Neuronal stem cell (in vitro differentiated cells): ENCODE measurements at regions not wholly inside any gene's neighbourhood (a gene's known extent, or its start where the extent isn't known, plus 50 kb on each side); places are given as distances from the start of the nearest gene placed in this dataset.

Source experiments
- DNase-seq: peaks from one replicate; pipeline ENCODE4 v3.0.0-alpha.2; 2013; ENCODE audit warnings: low spot score
- H2AFZ ChIP-seq: one replicate; pipeline ENCODE4 v1.6.1; 2013; ENCODE audit warnings: mild to moderate bottlenecking, low read length, inconsistent platforms
- H2AK5ac ChIP-seq: 2 replicates; pipeline ENCODE4 v1.6.1; 2013; ENCODE audit warnings: low read depth, mild to moderate bottlenecking, inconsistent platforms, low read length, moderate library complexity, mixed read lengths
- H2BK120ac ChIP-seq: 2 replicates; pipeline ENCODE4 v1.6.1; 2013; ENCODE audit warnings: low read depth, mild to moderate bottlenecking, inconsistent platforms, low read length, moderate library complexity, mixed read lengths
- H2BK12ac ChIP-seq: one replicate; pipeline ENCODE4 v1.6.1; 2013; ENCODE audit warnings: low read length, inconsistent platforms
- H2BK15ac ChIP-seq: 2 replicates; pipeline ENCODE4 v1.6.1; 2013; ENCODE audit warnings: mild to moderate bottlenecking, low read length, inconsistent platforms, mixed read lengths
- H2BK5ac ChIP-seq: one replicate; pipeline ENCODE4 v1.6.1; 2013; ENCODE audit warnings: inconsistent platforms, mild to moderate bottlenecking, low read length, moderate library complexity
- H3K14ac ChIP-seq: one replicate; pipeline ENCODE4 v1.6.1; 2013; ENCODE audit warnings: low read length, inconsistent platforms
- H3K18ac ChIP-seq: 2 replicates; pipeline ENCODE4 v1.6.1; 2013; ENCODE audit warnings: low read length, inconsistent platforms
- H3K23ac ChIP-seq: 2 replicates; pipeline ENCODE4 v1.6.1; 2013; ENCODE audit warnings: low read depth, mild to moderate bottlenecking, mixed read lengths, low read length, inconsistent platforms; ENCODE audit not compliant: poor library complexity
- H3K27ac ChIP-seq: replicated peaks from 3 replicates; pipeline ENCODE4 v1.5.1; 2013; ENCODE audit warnings: low read length, inconsistent platforms
- H3K27me3 ChIP-seq, 3 experiments: 2 replicates each; pipeline ENCODE4 v1.6.1; 2013; ENCODE audit warnings: low read length in 3 of 3, mild to moderate bottlenecking in 2 of 3, inconsistent platforms in 1 of 3, low read depth in 1 of 3, mixed read lengths in 1 of 3, moderate library complexity in 1 of 3; ENCODE audit not compliant: control insufficient read depth in 3 of 3, insufficient read depth in 3 of 3
- H3K36me3 ChIP-seq, 2 donors: replicated peaks in 1 of 2; 2 replicates each; pipeline ENCODE4 v1.6.1; 2013; ENCODE audit warnings: low read length in 2 of 2; ENCODE audit not compliant: control insufficient read depth in 2 of 2, insufficient read depth in 2 of 2
- H3K4ac ChIP-seq: 2 replicates; pipeline ENCODE4 v1.6.1; 2013; ENCODE audit warnings: inconsistent platforms, mild to moderate bottlenecking, low read length, moderate library complexity
- H3K4me1 ChIP-seq, 2 donors: 1 replicate in 1 of 2; 2 replicates in 1 of 2; pipeline ENCODE4 v1.6.1; 2013; ENCODE audit warnings: low read length in 2 of 2, low read depth in 1 of 2; ENCODE audit not compliant: control insufficient read depth in 2 of 2, insufficient read depth in 1 of 2
- H3K4me2 ChIP-seq: one replicate; pipeline ENCODE4 v1.6.1; 2013; ENCODE audit warnings: mild to moderate bottlenecking, low read length, inconsistent platforms; ENCODE audit not compliant: insufficient read depth, poor library complexity, severe bottlenecking
- H3K4me3 ChIP-seq, 2 donors: 2 replicates each; pipeline ENCODE4 v1.5.1; 2013; ENCODE audit warnings: low read length in 2 of 2, mild to moderate bottlenecking in 2 of 2, inconsistent platforms in 1 of 2, moderate library complexity in 1 of 2
- H3K79me1 ChIP-seq: one replicate; pipeline ENCODE4 v1.6.1; 2013; ENCODE audit warnings: low read depth, mild to moderate bottlenecking, inconsistent platforms, low read length, moderate library complexity
- H3K9ac ChIP-seq: one replicate; pipeline ENCODE4 v1.6.1; 2013; ENCODE audit warnings: mild to moderate bottlenecking, low read depth, low read length, inconsistent platforms; ENCODE audit not compliant: poor library complexity
- H3K9me3 ChIP-seq, 2 donors: replicated peaks in 1 of 2; 2 replicates each; pipeline versions ENCODE3 to v1.6.1; 2013; ENCODE audit warnings: low read length in 2 of 2, mild to moderate bottlenecking in 2 of 2, inconsistent platforms in 1 of 2, low read depth in 1 of 2, mixed read lengths in 1 of 2, moderate library complexity in 1 of 2; ENCODE audit not compliant: control insufficient read depth in 2 of 2, insufficient read depth in 1 of 2
- H4K8ac ChIP-seq: one replicate; pipeline ENCODE4 v1.6.1; 2013; ENCODE audit warnings: low read depth, mild to moderate bottlenecking, inconsistent platforms, low read length, moderate library complexity
- H4K91ac ChIP-seq: one replicate; pipeline ENCODE4 v1.6.1; 2013; ENCODE audit warnings: low read length, low read depth, mild to moderate bottlenecking, inconsistent platforms; ENCODE audit not compliant: poor library complexity
- WGBS, 2 donors: extraction: QIAGEN DNeasy Blood & Tissue Kit; methylation state at CpG; one replicate each; pipeline ENCODE4 v1.1.7; 2013; ENCODE audit warnings: missing lambda C conversion rate in 2 of 2, mixed read lengths in 1 of 2; ENCODE audit not compliant: insufficient read length in 2 of 2, insufficient replicate concordance in 1 of 2; ENCODE audit errors: extremely low coverage in 2 of 2; 5-methylcytosine and 5-hydroxymethylcytosine counted together

DNA sequence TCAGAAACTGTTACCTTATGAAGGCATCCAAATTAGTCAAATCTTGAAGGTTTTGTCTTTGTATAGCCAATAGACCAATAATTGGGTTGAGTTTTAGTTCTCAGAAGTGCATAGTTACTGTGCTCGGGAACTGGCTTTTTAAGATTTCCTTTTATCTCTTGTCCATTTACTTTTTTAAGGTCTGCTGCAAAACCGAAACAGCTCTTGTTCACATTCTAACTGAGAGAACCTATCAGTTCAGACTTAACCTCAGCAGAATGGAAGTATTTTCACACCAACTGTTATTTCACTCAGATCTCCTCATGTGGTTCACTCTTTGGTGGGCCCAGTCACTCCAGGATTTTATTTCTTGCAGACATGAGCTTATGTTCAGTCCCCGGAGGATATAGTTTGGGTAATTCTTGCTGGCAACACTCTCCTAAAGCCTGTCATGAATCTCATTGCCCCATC, 55.5 kb downstream of the TPBG start:
- no peak overlapping the region for H2AFZ ChIP-seq
- no peak for DNase-seq

DNA sequence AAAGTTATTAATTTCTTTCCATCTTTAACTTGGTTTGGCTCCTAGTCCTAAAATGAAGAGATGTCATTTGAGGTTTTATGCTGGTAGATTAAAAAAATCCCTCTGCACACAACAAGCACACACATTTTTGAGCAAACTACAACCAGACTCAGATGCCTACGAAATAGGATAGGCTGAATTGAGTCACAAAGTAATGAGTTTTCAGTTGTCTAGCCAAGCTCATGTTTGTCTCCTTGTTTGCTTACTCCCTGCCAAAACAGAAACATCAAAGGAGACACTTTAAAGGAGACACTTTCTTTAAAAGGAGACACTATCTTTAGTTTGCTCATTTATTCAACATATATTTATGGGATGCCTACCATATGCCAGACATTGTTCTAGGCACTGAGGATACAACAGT, 56.2 kb downstream of the TPBG start:
- Histone ChIP-seq H3K27me3 (no peaks in the 10 kb centered on the region), H2BK120ac (no peak overlapping the region), H4K91ac (no peak overlapping the region), H3K9me3 (no peaks in the 10 kb centered on the region), H3K4me2 (no peak overlapping the region), H2BK15ac (no peak overlapping the region), H3K36me3 (no peaks in the 10 kb centered on the region), H3K4ac (no peak overlapping the region), H3K14ac (no peak overlapping the region), H2BK5ac (no peak overlapping the region), H3K79me1 (no peaks in the 10 kb centered on the region), H3K18ac (no peak overlapping the region), H2AK5ac (no peak overlapping the region), H3K4me3 (no peak overlapping the region), H2BK12ac (no peak overlapping the region), H3K27ac (no peak overlapping the region), H3K23ac (no peak overlapping the region), H3K4me1 (peaks cover under 1% of the 10 kb centered on the region in 2 donors), H4K8ac (no peak overlapping the region), H3K9ac (no peak overlapping the region), H2AFZ (no peak overlapping the region)
- WGBS, 2 donors: no CpG with 5 or more reads among the region's 1 CpG
- no peak for DNase-seq

More for the DNA sequence above, 55.5 kb downstream of the TPBG start:
- Histone ChIP-seq H2AK5ac (no peak overlapping the region), H3K23ac (no peak overlapping the region), H3K4me2 (no peak overlapping the region), H3K4me3 (no peak overlapping the region), H3K36me3 (no peaks in the 10 kb centered on the region), H2BK15ac (no peak overlapping the region), H3K4me1 (no peaks in the 10 kb centered on the region), H2BK12ac (no peak overlapping the region), H3K9me3 (no peaks in the 10 kb centered on the region), H4K91ac (no peak overlapping the region), H3K14ac (no peak overlapping the region), H3K27me3 (no peaks in the 10 kb centered on the region), H2BK120ac (no peak overlapping the region), H3K27ac (no peak overlapping the region), H4K8ac (no peak overlapping the region), H2BK5ac (no peak overlapping the region), H3K79me1 (no peaks in the 10 kb centered on the region), H3K4ac (no peak overlapping the region), H3K9ac (no peak overlapping the region), H3K18ac (no peak overlapping the region)
- no CpG with 5 or more reads among the region's 3 CpGs for WGBS, 2 donors

DNA sequence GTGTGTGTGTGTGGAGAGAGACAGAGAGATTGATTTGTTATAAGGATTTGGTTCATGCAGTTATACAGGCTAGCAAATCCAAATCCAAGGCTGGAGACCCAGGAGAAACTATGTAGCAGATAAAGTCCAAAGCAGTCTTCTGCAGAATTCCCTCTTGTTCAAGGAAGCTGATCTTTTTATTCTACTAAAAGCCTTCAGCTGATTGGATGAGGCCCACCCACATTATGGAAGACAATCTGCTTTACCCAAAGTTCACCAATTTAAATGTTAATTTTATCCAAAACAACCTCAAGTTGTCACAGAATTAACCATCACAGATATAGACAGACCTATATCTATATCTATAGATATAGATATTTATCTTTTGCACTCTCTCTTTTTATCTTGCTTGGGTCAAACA, 67.0 kb downstream of the TPBG start:
- H2BK12ac ChIP-seq: no peak overlapping the region
- H2AFZ ChIP-seq: no peak overlapping the region
- H3K4me3 ChIP-seq: no peak overlapping the region
- H3K4ac ChIP-seq: no peak overlapping the region
- no peaks in the 10 kb centered on the region for H3K79me1 ChIP-seq
- H2BK5ac ChIP-seq: no peak overlapping the region
- no peaks in the 10 kb centered on the region for H3K9me3 ChIP-seq
- no peak overlapping the region for H3K27ac ChIP-seq
- H3K9ac ChIP-seq: no peak overlapping the region
- H3K4me2 ChIP-seq: no peak overlapping the region
- no peak overlapping the region for H3K18ac ChIP-seq
- H3K27me3 ChIP-seq: no peaks in the 10 kb centered on the region
- no peak overlapping the region for H4K8ac ChIP-seq
- H3K4me1 ChIP-seq: no peaks in the 10 kb centered on the region
- H3K14ac ChIP-seq: no peak overlapping the region
- DNase-seq: no peak
- H2BK120ac ChIP-seq: no peak overlapping the region
- H2AK5ac ChIP-seq: no peak overlapping the region
- H3K36me3 ChIP-seq: no peaks in the 10 kb centered on the region
- no peak overlapping the region for H2BK15ac ChIP-seq
- H4K91ac ChIP-seq: no peak overlapping the region
- no peak overlapping the region for H3K23ac ChIP-seq

DNA sequence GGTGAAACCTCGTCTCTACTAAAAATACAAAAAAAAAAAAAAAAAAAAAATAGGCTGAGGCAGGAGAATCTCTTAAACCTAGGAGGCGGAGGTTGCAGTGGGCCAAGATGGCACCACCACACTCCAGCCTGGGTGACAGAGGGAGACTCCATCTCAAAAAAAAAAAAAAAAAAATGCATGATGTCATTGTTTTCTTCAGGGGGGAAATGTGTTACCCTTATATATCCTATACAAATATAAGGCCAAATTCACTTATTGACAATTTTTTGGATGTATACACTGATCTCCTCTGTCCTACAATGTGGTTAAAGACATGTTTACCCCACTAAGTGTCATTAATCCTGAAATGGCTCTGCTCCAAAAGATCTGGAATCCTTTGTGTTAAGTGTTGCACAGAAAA, 73.1 kb downstream of the TPBG start:
- Histone ChIP-seq H2AK5ac (no peak overlapping the region), H4K91ac (no peak overlapping the region), H3K23ac (no peak overlapping the region), H3K9me3 (no peaks in the 10 kb centered on the region), H3K4me3 (no peak overlapping the region), H3K4me1 (no peaks in the 10 kb centered on the region), H2BK5ac (no peak overlapping the region), H3K9ac (no peak overlapping the region), H2AFZ (no peak overlapping the region), H3K36me3 (no peaks in the 10 kb centered on the region), H2BK120ac (no peak overlapping the region), H2BK15ac (no peak overlapping the region), H3K14ac (no peak overlapping the region), H3K27ac (no peak overlapping the region), H3K4me2 (no peak overlapping the region), H3K4ac (no peak overlapping the region), H3K27me3 (no peaks in the 10 kb centered on the region), H4K8ac (no peak overlapping the region), H3K18ac (no peak overlapping the region), H2BK12ac (no peak overlapping the region), H3K79me1 (no peaks in the 10 kb centered on the region)
- WGBS, 2 donors: no CpG with 5 or more reads among the region's 2 CpGs
- DNase-seq: no peak
